ENCODE measurements at regions not wholly inside any gene's neighbourhood (a gene's known extent, or its start where the extent isn't known, plus 50 kb on each side); places are given as distances from the start of the nearest gene placed in this dataset.

GRCh38 chr5:124997186-124997893 lies 250.9 kb upstream of the ZNF608 start:
- TF ChIP-seq USF1 (IDR thresholded peaks at IDR 0.05) (no peak), EP300 (IDR thresholded peaks at IDR 0.05; ENCODE audit: borderline replicate concordance) (no peak), REST (IDR thresholded peaks at IDR 0.05; ENCODE audit: low read depth) (no peak), TAF1 (IDR thresholded peaks at IDR 0.05; ENCODE audit: low read depth) (no peak), RAD21 (IDR thresholded peaks at IDR 0.05; ENCODE audit: low read depth) (no peak), CEBPB (IDR thresholded peaks at IDR 0.05) (no peak)
